GM12864 (cell line): ENCODE measurements at regions not wholly inside any gene's neighbourhood (a gene's known extent, or its start where the extent isn't known, plus 50 kb on each side); places are given as distances from the start of the nearest gene placed in this dataset.
"Not testable (repeated sequence)": the region's sequence is repeated elsewhere in the genome, so short reads cannot be mapped to it uniquely, and the experiment has no call there.

Experiments
- DNase-seq: peaks from one replicate; pipeline ENCODE4 v3.0.0-alpha.2; 2011; ENCODE audit warnings: low read depth
- H3K4me3 ChIP-seq: 2 replicates; pipeline ENCODE4 v1.5.1; 2011; ENCODE audit warnings: mild to moderate bottlenecking, low read depth, low read length, control low read depth
- CTCF ChIP-seq: IDR thresholded peaks from 2 replicates; pipeline ENCODE4 v1.5.1; 2011; ENCODE audit warnings: low read depth, mild to moderate bottlenecking, moderate library complexity, low read length, control low read depth, inconsistent platforms; ENCODE audit errors: missing control alignments

GRCh38 chr14:45787167-45787566 lies 534.2 kb upstream of the MIS18BP1 start:
- DNase-seq, result no peak
- H3K4me3 ChIP-seq, result no peak overlapping the region
- no peak for TF ChIP-seq CTCF

GRCh38 chr14:45786266-45786665 lies 533.3 kb upstream of the MIS18BP1 start:
- TF ChIP-seq CTCF, result no peak
- DNase-seq, result no peak
- no peak overlapping the region for H3K4me3 ChIP-seq

GRCh38 chr14:45785240-45785639 lies 532.2 kb upstream of the MIS18BP1 start:
- no peak for TF ChIP-seq CTCF
- no peak overlapping the region for H3K4me3 ChIP-seq
- DNase-seq, result no peak

GRCh38 chr14:45766247-45766646 lies 513.2 kb upstream of the MIS18BP1 start:
- H3K4me3 ChIP-seq, result no peak overlapping the region
- no peak for TF ChIP-seq CTCF

GRCh38 chr14:45757655-45758054 lies 504.7 kb upstream of the MIS18BP1 start:
- no peak for DNase-seq
- TF ChIP-seq CTCF, result no peak
- no peak overlapping the region for H3K4me3 ChIP-seq

More at GRCh38 chr14:45766247-45766646, 513.2 kb upstream of the MIS18BP1 start:
- no peak for DNase-seq

- not testable (repeated sequence) for H3K4me3 ChIP-seq, DNase-seq
Observed at GRCh38 chr14:45756412-45756811, 503.4 kb upstream of the MIS18BP1 start.

GRCh38 chr14:45743884-45744283 lies 490.9 kb upstream of the MIS18BP1 start:
- H3K4me3 ChIP-seq, result no peak overlapping the region
- TF ChIP-seq CTCF, result no peak

GRCh38 chr14:45742187-45742586 lies 489.2 kb upstream of the MIS18BP1 start:
- H3K4me3 ChIP-seq, result no peak overlapping the region
- no peak for TF ChIP-seq CTCF

More at GRCh38 chr14:45743884-45744283, 490.9 kb upstream of the MIS18BP1 start:
- DNase-seq, result no peak

More at GRCh38 chr14:45742187-45742586, 489.2 kb upstream of the MIS18BP1 start:
- DNase-seq, result no peak
